ENCODE measurements at regions not wholly inside any gene's neighbourhood (a gene's known extent, or its start where the extent isn't known, plus 50 kb on each side); places are given as distances from the start of the nearest gene placed in this dataset.

GRCh38 chr3:168860028-168860427, 764.3 kb upstream of the GOLIM4 start (continued):
- TF ChIP-seq AGO2 (optimal IDR thresholded peaks at IDR 0.05; ENCODE audit: low read depth, low read length) (no peak), ZNF768 (CRISPR knock-in tag; IDR thresholded peaks at IDR 0.05) (no peak), EP300 (IDR thresholded peaks at IDR 0.05; ENCODE audit: low read depth in 2 of 2, low read length in 2 of 2) (peak in 1 of 2 experiments; percentile 81; a peak in 1 of 4 replicates), EP300 (CRISPR knock-in tag; IDR thresholded peaks at IDR 0.05; ENCODE audit: borderline replicate concordance) (no peak), KIAA2018 (CRISPR knock-in tag; IDR thresholded peaks at IDR 0.05; ENCODE audit: borderline replicate concordance) (no peak), SRF (IDR thresholded peaks at IDR 0.05; ENCODE audit: low read depth, low read length) (no peak), TFAP4 (IDR thresholded peaks at IDR 0.05; ENCODE audit: borderline replicate concordance, low read depth) (no peak), ZNF639 (CRISPR knock-in tag; conservative IDR thresholded peaks at IDR 0.05) (no peak), HNRNPUL1 (IDR thresholded peaks at IDR 0.05; ENCODE audit: low read depth, low read length) (peak; percentile 54; the same call in 1 of the 2 replicates), ZNF619 (CRISPR knock-in tag; IDR thresholded peaks at IDR 0.05) (no peak), ZNF468 (CRISPR knock-in tag; IDR thresholded peaks at IDR 0.05) (no peak), NCOR1 (IDR thresholded peaks at IDR 0.05; ENCODE audit: borderline replicate concordance, low read length) (no peak), SALL1 (CRISPR knock-in tag; IDR thresholded peaks at IDR 0.05) (no peak), ZNF530 (CRISPR knock-in tag; IDR thresholded peaks at IDR 0.05; ENCODE audit: low read depth) (no peak), TCF7 (IDR thresholded peaks at IDR 0.05; ENCODE audit: low read depth) (0 out of 2 replicates have a peak, but pooled peaks have one; percentile 28), ZNF263 (CRISPR knock-in tag; IDR thresholded peaks at IDR 0.05) (no peak), HOXA5 (CRISPR knock-in tag; IDR thresholded peaks at IDR 0.05) (no peak), GLI4 (CRISPR knock-in tag; IDR thresholded peaks at IDR 0.05; ENCODE audit: borderline replicate concordance) (no peak), BCL6 (CRISPR knock-in tag; IDR thresholded peaks at IDR 0.05) (no peak), HBP1 (CRISPR knock-in tag; IDR thresholded peaks at IDR 0.05; ENCODE audit: low read depth) (no peak), DR1 (CRISPR knock-in tag; IDR thresholded peaks at IDR 0.05) (no peak)
